ENCODE measurements at regions not wholly inside any gene's neighbourhood (a gene's known extent, or its start where the extent isn't known, plus 50 kb on each side); places are given as distances from the start of the nearest gene placed in this dataset.

DNA sequence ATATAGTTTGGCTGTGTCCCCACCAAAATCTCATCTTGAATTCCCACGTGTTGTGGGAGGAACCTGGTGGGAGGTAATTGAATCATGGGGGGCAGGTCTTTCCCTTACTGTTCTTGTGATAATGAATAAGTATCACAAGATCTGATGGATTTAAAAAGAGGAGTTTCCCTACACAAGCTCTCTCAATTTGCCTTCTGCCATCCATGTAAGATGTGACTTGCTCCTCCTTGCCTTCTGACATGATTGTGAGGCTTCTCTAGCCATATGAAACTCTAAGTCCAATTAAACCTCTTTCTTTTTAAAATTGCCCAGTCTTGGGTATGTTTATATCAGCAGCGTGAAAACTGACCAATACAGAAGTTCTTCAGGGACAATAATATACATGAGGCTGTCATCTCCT, 425.1 kb downstream of the PABPC4L start:
- TF ChIP-seq MAFK (IDR thresholded peaks at IDR 0.05; ENCODE audit: low read depth, low read length) (no peak), CEBPB (IDR thresholded peaks at IDR 0.05; ENCODE audit: low read depth, low read length) (no peak)
- TF ChIP-seq, protein P1, sequence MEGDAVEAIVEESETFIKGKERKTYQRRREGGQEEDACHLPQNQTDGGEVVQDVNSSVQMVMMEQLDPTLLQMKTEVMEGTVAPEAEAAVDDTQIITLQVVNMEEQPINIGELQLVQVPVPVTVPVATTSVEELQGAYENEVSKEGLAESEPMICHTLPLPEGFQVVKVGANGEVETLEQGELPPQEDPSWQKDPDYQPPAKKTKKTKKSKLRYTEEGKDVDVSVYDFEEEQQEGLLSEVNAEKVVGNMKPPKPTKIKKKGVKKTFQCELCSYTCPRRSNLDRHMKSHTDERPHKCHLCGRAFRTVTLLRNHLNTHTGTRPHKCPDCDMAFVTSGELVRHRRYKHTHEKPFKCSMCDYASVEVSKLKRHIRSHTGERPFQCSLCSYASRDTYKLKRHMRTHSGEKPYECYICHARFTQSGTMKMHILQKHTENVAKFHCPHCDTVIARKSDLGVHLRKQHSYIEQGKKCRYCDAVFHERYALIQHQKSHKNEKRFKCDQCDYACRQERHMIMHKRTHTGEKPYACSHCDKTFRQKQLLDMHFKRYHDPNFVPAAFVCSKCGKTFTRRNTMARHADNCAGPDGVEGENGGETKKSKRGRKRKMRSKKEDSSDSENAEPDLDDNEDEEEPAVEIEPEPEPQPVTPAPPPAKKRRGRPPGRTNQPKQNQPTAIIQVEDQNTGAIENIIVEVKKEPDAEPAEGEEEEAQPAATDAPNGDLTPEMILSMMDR (conservative IDR thresholded peaks at IDR 0.05; ENCODE audit: low read depth, low read length): no peak

All from IMR-90 (cell line).